ENCODE measurements at regions not wholly inside any gene's neighbourhood (a gene's known extent, or its start where the extent isn't known, plus 50 kb on each side); places are given as distances from the start of the nearest gene placed in this dataset.
A peak's percentile ranks its signal among the peaks of the same experiment; 100 is the strongest.

DNA sequence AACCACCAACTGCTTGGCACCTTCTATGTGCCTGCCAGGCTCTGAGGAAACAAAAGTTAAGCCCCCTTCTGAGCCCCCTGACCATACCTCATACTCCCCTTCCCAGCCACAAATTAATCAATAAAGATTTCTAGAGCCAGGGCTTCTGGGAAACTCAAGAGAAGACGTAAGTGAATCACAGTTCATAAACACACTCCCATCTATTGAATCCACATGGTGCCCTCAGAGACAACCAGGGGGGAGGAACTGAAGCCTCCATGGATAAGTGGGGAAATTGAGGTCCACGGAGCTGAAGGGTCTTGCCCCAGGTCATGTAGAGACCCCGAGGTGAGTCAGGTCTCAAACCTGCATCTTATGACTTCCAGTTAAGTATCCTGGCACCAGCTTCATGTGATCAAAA lies 150.6 kb downstream of the MN1 start:
- peaks cover 0 to 4% (median 1%) of the 10 kb centered on the region in 4 experiments; a peak in 3 of 7 replicates for H3K4me1 ChIP-seq (replicated peaks in 1 of 4; ENCODE audit: control insufficient read depth in 3 of 4, insufficient read depth in 4 of 4, low read length in 3 of 4)
- no peaks in the 10 kb centered on the region for H3K36me3 ChIP-seq (ENCODE audit: control insufficient read depth in 2 of 4, insufficient read depth in 4 of 4, low read length in 3 of 4)
- H3K4me2 ChIP-seq (ENCODE audit: insufficient read depth in 1 of 2, low read depth in 2 of 2, low read length in 2 of 2) = no peak overlapping the region
- H3K56ac ChIP-seq (replicated peaks; ENCODE audit: insufficient read length, low read depth, low read length) = no peak overlapping the region
- H3K79me1 ChIP-seq (ENCODE audit: low read depth, low read length) = no peaks in the 10 kb centered on the region
- 91% methylated on average over 3 of the region's 3 CpGs; no CpG with 5 or more reads in 1 of the 2 experiments for WGBS, 2 experiments (ENCODE audit: extremely low coverage in 1 of 2, insufficient coverage in 1 of 2, insufficient read length in 1 of 2, insufficient replicate concordance in 2 of 2, low coverage in 1 of 2, low lambda C conversion rate in 2 of 2, missing lambda C conversion rate in 1 of 2)
- no peak overlapping the region; the same call in 1 of the 2 replicates for H3K18ac ChIP-seq (ENCODE audit: extremely low read depth, low read length)
- TF ChIP-seq, protein P1, sequence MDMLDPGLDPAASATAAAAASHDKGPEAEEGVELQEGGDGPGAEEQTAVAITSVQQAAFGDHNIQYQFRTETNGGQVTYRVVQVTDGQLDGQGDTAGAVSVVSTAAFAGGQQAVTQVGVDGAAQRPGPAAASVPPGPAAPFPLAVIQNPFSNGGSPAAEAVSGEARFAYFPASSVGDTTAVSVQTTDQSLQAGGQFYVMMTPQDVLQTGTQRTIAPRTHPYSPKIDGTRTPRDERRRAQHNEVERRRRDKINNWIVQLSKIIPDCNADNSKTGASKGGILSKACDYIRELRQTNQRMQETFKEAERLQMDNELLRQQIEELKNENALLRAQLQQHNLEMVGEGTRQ (IDR thresholded peaks at IDR 0.05; ENCODE audit: low read length) = no peak
- TF ChIP-seq RNF2 (IDR thresholded peaks at IDR 0.05; ENCODE audit: borderline replicate concordance, low read depth, low read length, missing control alignments, poor library complexity, severe bottlenecking) (no peak), POU5F1 (IDR thresholded peaks at IDR 0.05; ENCODE audit: low read depth, low read length) (no peak)
- no peak overlapping the region for H2BK15ac ChIP-seq (ENCODE audit: low read length)
- no peak overlapping the region for H2BK12ac ChIP-seq (ENCODE audit: low read depth, low read length)
- FAIRE-seq (no peak), DNase-seq (ENCODE audit: low read depth in 1 of 2, low spot score in 2 of 2) (no peak)
- ChIA-PET POLR2A (ENCODE audit: partially characterized antibody) (no interaction called here), CTCF (ENCODE audit: partially characterized antibody) (interaction anchor here (0.6 kb wide), 1 partner anchor 481 kb away, joined by 3 read pairs; no protein-coding TSS in a partner anchor)
- H4K91ac ChIP-seq (replicated peaks; ENCODE audit: insufficient read length, low read length) = no peak overlapping the region
- no peak overlapping the region for H3K14ac ChIP-seq (ENCODE audit: insufficient read length)
- H3K9ac ChIP-seq (replicated peaks in 1 of 4; ENCODE audit: extremely low read depth in 1 of 4, low read depth in 3 of 4, low read length in 3 of 4) = no peak overlapping the region
- H2AFZ ChIP-seq (ENCODE audit: low read length) = no peak overlapping the region
- no peak overlapping the region for H2BK20ac ChIP-seq (ENCODE audit: low read length)
- no peaks in the 10 kb centered on the region for H3K79me2 ChIP-seq (ENCODE audit: control insufficient read depth in 1 of 2, insufficient read depth in 2 of 2, low read length in 2 of 2)
- no peak overlapping the region for H2BK120ac ChIP-seq (replicated peaks; ENCODE audit: low read depth, low read length)
- H4K5ac ChIP-seq (ENCODE audit: insufficient read length, low read depth, low read length) = no peak overlapping the region
- H2BK5ac ChIP-seq (ENCODE audit: low read depth, low read length) = no peak overlapping the region
- H2AK5ac ChIP-seq (ENCODE audit: low read depth, low read length) = no peak overlapping the region
- no peaks in the 10 kb centered on the region for H4K20me1 ChIP-seq (replicated peaks in 1 of 2; ENCODE audit: control insufficient read depth in 1 of 2, insufficient read depth in 2 of 2, low read length in 2 of 2)
- H4K8ac ChIP-seq (ENCODE audit: extremely low read depth, insufficient read depth, low read length) = peak overlapping the region; percentile 9; the same call in 1 of the 2 replicates
- no peaks in the 10 kb centered on the region for H3K9me3 ChIP-seq (ENCODE audit: insufficient read depth in 2 of 2, low read depth in 1 of 2, low read length in 1 of 2)
- peaks cover 0 to 5% (median 0%) of the 10 kb centered on the region in 4 experiments; a peak in 1 of 7 replicates for H3K27me3 ChIP-seq (replicated peaks in 1 of 4; ENCODE audit: control insufficient read depth in 3 of 4, extremely low read depth in 1 of 4, insufficient read depth in 3 of 4, low read length in 3 of 4)
- peaks cover 14% of the 10 kb centered on the region; the same call in 1 of the 2 replicates for H3K23me2 ChIP-seq (ENCODE audit: low read depth, low read length)
- no peak overlapping the region for H3K23ac ChIP-seq (ENCODE audit: insufficient read length)
- no peak overlapping the region for H3K4me3 ChIP-seq (ENCODE audit: extremely low read depth in 1 of 4, insufficient read depth in 2 of 4, low read depth in 3 of 4, low read length in 4 of 4)
- no peak overlapping the region for H3K27ac ChIP-seq (ENCODE audit: low read depth, low read length)
- no peak overlapping the region for H3K4ac ChIP-seq (replicated peaks; ENCODE audit: insufficient read length, low read depth, low read length)

Measured in H1 (cell line).